ENCODE measurements at regions not wholly inside any gene's neighbourhood (a gene's known extent, or its start where the extent isn't known, plus 50 kb on each side); places are given as distances from the start of the nearest gene placed in this dataset.

GRCh38 chr6:147867433-147868226 lies 359.1 kb downstream of the SAMD5 start:
- DNase-seq (ENCODE audit: low read depth), result no peak

DNA sequence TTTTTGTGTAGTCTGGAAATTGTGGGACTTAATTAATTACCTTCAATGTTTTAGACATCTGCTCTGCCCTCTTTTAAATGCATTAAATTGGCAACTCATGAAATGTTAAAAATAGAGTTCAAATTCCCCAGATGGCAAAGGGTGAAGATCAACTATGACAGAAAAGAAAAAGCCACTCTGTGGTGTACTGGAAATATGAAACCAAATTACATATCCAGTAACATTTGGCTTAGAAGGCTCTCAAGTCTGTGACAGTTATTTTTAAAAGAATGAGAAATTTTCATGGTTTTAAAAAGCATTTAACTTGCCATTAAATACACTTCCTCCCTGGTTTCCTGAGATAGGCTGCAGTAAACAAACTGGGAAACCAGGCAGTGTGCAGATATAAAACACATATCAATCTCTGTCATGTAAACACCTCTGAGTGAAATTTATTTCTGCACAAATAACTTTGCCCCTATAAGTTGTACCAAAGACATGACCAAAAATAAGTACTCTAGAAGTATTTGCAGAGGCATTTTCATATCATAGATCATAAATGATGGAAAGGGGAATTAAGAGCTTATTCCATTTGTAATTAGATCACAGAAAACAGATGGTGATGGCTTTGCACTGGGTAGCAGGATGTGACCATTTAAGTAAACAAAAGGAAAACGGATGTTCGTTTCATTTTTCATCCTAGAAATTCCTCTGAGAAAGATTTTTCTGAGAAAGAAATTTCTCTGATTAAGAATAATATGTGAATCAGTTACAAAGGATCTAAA lies 360.1 kb downstream of the SAMD5 start:
- DNase-seq (ENCODE audit: low read depth), result no peak

DNA sequence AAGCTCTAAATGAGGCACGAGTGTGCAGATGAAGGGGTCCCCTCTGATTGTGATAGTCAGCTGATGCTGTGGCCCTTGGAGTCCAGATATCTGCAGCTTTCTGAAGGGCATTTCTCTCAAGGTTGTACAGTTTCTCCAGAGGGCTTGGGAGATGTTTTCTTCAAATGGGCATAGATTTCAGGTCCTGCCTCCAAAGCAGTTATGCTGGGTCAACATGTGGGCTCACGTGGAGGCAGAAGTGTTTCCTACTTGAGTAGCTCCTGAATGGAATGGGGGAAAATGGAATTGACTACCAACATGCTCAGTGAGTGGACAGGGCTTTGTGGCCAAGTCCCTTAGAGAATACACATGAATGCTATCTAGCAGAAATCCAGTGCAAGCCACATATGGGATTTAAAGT lies 360.7 kb downstream of the SAMD5 start:
- DNase-seq (ENCODE audit: low read depth), result no peak

- DNase-seq (ENCODE audit: low read depth), result no peak
These were observed 361.4 kb downstream of the SAMD5 start for GRCh38 chr6:147869869-147870268.

GRCh38 chr6:147870506-147871110 lies 362.1 kb downstream of the SAMD5 start:
- DNase-seq (ENCODE audit: low read depth), result no peak

DNA sequence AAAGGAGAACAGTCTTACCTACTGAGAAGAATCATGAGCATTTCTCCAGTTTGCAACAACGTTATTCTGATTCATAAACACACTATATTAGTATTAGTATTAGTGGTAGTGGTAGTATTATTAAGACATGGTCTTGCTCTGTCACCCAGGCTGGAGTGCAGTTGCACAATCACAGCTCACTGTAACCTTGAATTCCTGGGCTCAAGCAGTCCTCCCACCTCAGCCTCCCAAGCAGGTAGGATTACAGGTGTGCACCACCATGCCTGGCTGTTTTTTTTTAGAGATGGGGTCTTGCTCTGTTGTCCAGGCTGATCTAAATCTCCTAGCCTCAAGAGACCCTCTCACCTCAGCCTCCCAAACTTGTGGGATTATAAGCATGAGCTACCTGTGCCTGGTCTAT lies 363.5 kb downstream of the SAMD5 start:
- no peak for DNase-seq (ENCODE audit: low read depth)

DNA sequence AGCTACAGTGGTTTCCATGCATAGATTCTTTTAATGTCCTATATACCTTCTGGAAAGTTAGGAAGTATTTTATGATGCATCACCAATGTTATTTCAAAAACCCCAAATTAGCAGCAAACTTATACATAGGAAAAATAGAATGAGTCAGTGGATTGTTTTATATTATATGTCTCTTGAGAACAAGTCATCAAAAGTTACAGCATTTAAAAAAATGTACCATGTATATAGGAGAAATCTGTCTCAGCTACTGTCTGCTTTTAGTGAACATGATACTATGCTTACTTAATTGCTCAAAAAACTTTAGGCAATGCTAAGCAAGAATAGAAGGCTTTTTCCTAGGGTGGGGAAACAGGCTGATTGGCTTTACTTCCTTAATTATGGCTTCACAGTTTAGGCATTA lies 365.3 kb downstream of the SAMD5 start:
- no peak for DNase-seq (ENCODE audit: low read depth)

DNA sequence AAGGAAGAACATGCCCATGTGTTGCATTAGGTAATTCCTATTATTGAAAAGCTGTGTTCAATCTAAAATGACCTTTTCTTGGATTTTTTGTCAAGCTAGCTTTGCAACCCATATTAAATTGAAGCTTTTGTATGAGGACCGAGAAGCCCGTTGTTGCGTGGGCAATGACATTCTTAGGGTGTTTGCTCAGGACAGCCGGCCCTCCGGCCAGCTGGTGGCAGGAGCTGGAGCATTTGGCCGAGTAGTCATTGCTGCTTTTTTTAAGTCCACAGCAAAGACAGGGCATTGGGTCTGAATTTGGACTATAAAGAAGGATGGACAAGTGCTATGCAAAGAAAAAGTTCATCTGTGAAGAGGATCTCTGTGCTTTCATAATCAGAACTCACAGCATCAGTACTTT lies 365.8 kb downstream of the SAMD5 start:
- DNase-seq (ENCODE audit: low read depth), result no peak

GRCh38 chr6:147879031-147879580 lies 370.6 kb downstream of the SAMD5 start:
- DNase-seq (ENCODE audit: low read depth), result no peak

DNA sequence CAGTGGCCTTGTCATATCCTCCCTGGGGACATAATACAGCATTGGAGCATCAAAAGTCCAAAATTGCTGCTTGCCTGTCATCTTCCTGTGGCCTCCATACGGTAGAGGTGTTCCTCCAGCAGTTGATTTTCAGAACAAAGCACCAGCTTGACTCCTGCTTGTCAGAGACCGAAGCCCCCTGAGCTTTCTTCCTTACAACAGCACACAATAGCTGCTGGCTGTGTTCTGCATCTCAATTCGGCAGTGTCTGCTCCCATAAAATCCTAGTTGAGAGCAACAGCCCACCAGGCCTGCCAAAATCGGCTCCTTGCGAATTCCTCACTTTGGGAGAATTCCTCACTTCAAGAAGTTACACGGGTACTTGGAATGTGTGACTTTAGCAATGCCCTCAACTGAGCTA lies 372.9 kb downstream of the SAMD5 start:
- DNase-seq (ENCODE audit: low read depth), result no peak

DNA sequence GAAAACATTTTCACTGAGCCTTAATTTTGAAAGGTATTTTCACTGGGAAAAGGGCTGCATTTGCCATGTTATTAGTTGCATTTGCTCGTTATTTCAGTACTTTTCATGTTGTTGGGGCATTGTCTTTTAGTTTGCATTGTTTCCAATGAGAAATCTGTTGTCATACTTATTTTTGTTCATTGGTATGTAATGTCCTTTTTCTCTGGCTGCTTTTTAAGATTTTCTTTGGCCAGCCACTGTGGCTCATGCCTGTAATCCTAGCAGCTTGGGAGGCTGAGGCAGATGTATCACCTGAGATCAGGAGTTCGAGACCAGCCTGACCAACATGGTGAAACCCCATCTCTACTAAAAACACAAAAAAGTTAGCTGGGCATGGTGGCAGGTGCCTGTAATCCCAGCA lies 379.9 kb downstream of the SAMD5 start:
- DNase-seq (ENCODE audit: low read depth), result no peak

GRCh38 chr6:147891671-147892070 lies 383.2 kb downstream of the SAMD5 start:
- DNase-seq (ENCODE audit: low read depth), result no peak

- no peak for DNase-seq (ENCODE audit: low read depth)
These were observed 384.0 kb downstream of the SAMD5 start for GRCh38 chr6:147892476-147892875.

DNA sequence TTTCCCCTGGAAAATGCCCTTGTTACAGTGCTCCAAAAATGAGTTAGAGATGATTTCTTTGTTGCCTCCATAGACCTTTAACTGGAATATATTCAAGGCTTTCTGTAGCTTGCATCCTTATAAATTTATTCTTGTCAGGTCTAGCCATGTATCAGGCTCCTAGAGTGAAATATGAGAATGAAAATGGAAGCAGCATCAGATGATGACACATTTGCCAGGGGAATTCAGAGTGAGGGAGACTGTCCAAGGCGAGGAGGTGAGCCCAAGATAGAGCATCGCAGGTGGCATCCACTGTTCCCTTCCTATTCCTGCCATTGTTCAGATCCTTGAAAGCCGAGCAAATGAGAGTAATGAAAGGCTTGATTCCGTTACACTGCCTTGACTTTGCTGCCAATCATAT lies 386.8 kb downstream of the SAMD5 start:
- no peak for DNase-seq (ENCODE audit: low read depth)

- DNase-seq (ENCODE audit: low read depth), result no peak
These were observed 391.8 kb downstream of the SAMD5 start for GRCh38 chr6:147900247-147900830.

- DNase-seq (ENCODE audit: low read depth), result no peak
These were observed 394.8 kb downstream of the SAMD5 start for GRCh38 chr6:147903321-147903720.

DNA sequence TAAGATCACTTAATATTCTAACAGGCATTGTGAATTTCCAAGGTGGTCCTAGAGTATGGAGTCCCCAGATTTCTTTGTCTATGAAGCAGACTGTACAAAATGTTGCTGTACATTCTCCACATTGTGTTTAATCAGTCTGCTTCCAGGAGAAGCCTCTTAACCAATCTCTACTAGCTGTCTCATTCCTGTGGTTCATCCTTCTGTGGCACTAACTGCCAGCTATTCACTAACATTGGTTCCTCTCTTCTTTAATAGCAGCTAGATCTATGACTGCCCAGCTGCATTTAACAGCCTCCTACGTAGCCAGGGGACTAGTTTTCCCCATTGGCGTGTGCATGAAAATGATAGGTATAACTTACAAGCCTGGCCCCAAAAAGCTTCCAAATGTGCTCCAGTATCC lies 395.4 kb downstream of the SAMD5 start:
- DNase-seq (ENCODE audit: low read depth), result no peak

DNA sequence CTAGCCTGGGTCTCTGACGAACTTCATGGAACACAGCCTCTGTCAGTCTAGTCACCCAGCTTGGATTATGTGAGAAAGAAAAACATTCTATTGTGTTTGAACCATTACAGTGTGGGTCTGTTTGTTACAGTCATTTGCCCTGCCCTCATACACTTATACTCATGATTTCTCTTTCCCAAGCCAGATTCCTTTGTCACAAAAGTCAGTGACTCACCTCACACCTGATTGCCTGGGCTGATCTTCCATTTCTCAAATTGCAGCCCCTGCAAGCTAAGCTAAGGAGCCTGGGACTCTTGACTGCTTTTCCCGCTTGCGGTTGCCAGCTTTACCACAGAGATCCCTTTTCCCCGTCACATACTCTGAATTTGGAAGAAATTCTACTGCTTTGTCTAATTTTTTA lies 395.9 kb downstream of the SAMD5 start:
- DNase-seq (ENCODE audit: low read depth), result no peak

GRCh38 chr6:147905711-147906110 lies 397.2 kb downstream of the SAMD5 start:
- no peak for DNase-seq (ENCODE audit: low read depth)

DNA sequence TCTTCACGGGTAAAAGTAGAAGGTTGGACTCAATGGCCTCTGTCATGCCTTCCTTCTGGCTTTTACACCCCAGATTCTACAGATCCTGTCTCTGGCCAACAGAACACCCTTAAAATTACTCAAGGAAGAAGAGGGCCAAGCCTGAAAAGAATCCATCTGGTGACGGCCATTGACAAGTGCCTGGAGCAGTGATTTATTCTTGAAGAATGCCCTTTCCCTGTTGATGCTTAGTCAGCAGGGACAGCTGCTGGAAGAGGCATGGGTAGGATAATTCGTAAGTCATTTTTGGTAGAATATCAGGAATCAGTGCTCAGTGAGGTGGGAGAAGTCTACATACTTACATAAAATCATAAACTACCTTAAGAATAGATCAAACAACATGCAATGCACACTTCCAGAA lies 397.9 kb downstream of the SAMD5 start:
- DNase-seq (ENCODE audit: low read depth), result no peak

DNA sequence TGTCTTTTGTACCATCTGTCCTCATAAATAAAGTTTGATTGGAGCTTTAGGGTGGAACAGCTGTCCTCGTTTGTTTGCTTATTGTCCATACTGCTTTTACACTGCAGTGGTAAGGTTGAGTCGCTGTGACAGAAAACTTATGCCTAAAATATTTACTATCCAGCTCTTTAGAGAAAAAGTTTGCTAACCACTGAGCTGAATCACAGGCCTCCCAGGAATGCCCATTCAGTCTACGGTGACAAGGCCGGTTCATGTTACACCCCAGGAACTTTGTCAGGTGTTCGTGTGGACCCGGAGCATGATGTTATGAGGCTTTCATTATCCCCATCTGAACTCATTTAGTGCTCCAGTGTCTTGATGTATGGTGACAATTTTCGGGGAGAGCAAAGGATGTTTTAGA lies 401.1 kb downstream of the SAMD5 start:
- DNase-seq (ENCODE audit: low read depth), result no peak

DNA sequence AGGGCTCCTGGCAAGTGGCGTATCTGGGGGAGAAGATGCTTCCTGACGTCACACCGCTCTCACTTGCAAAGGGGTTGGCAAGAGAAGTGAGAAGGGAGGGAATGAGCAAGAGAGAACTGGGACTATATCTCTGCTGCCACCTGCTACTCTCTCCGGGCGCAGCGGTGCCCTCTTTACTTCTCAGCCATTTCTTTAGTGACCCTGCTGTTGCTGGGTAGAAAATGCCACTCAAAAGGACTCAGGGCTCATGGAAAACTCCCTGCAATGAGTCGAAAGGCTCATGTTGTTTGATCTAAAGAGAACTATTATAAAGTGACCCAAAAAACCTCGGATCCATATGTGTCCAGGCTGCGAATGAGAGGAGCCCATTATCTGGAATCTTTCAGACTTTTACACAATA lies 401.8 kb downstream of the SAMD5 start:
- no peak for DNase-seq (ENCODE audit: low read depth)

DNA sequence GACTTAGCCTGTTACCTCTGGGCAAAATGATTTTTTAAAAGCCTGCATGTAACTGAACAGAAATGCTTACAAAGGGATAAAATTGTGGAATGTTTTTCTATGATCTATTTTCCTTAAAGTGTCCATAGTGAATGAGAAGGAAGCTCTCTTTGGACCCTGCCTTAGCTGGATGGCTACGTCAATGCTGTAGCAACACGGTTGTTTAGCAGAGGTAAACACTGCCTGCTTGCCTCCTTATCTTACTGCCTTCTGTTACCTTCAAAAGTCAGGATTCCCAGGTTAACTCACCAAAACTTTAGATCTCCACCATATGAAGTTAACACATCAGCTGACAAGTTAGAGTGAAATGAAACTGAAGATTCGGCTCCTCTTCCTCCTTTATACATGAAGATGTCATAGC lies 402.6 kb downstream of the SAMD5 start:
- DNase-seq (ENCODE audit: low read depth), result no peak

Data from T-helper 22 cell (primary cell).